RWPE2 (cell line): ENCODE measurements at regions not wholly inside any gene's neighbourhood (a gene's known extent, or its start where the extent isn't known, plus 50 kb on each side); places are given as distances from the start of the nearest gene placed in this dataset.

Experiments used
- ATAC-seq: fragments of 200-7000 bp; cut with Tn5 transposase; 3 replicates; pipeline ENCODE4 v1.9.1; 2021; ENCODE audit warnings: low read depth
- DNase-seq: peaks from one replicate; pipeline ENCODE4 v3.0.0-alpha.2; 2020; ENCODE audit warnings: low spot score
- H3K27ac ChIP-seq: fragments of 450-650 bp; 2 replicates; pipeline ENCODE4 v1.5.1; 2017; ENCODE audit warnings: mild to moderate bottlenecking; ENCODE audit not compliant: poor library complexity, severe bottlenecking
- H3K27me3 ChIP-seq: fragments of 250-450 bp; sonication (Bioruptor Pico); 2 replicates; pipeline ENCODE4 v1.5.1; 2021; ENCODE audit warnings: mild to moderate bottlenecking, moderate library complexity; ENCODE audit not compliant: insufficient read depth, poor library complexity, severe bottlenecking
- H3K36me3 ChIP-seq: fragments of 250-450 bp; sonication (Bioruptor Pico); 2 replicates; pipeline ENCODE4 v1.5.1; 2020; ENCODE audit warnings: low read depth, mild to moderate bottlenecking, moderate library complexity
- H3K4me1 ChIP-seq: fragments of 250-450 bp; sonication (Bioruptor Pico); 2 replicates; pipeline ENCODE4 v1.5.1; 2021; ENCODE audit warnings: mild to moderate bottlenecking, moderate library complexity; ENCODE audit not compliant: insufficient read depth, poor library complexity, severe bottlenecking
- H3K4me3 ChIP-seq: fragments of 250-450 bp; sonication (Bioruptor Pico); 2 replicates; pipeline ENCODE4 v1.5.1; 2021; ENCODE audit warnings: mild to moderate bottlenecking, moderate library complexity; ENCODE audit not compliant: severe bottlenecking
- H3K9me3 ChIP-seq: fragments of 250-450 bp; sonication (Bioruptor Pico); 2 replicates; pipeline ENCODE4 v1.5.1; 2021; ENCODE audit warnings: mild to moderate bottlenecking, moderate library complexity; ENCODE audit not compliant: severe bottlenecking
- CTCF ChIP-seq: fragments of 450-650 bp; IDR thresholded peaks from one replicate; pipeline ENCODE4 v1.5.1; 2017; ENCODE audit warnings: mild to moderate bottlenecking, moderate library complexity; ENCODE audit not compliant: poor library complexity, severe bottlenecking

GRCh38 chr5:18882154-18882553, 1105.8 kb downstream of the CDH18 start:
- H3K27ac ChIP-seq, result no peak overlapping the region
- no peaks in the 10 kb centered on the region for H3K27me3 ChIP-seq
- DNase-seq (no peak), ATAC-seq (peak; percentile 65)
- H3K9me3 ChIP-seq, result no peaks in the 10 kb centered on the region
- TF ChIP-seq CTCF, result no peak
- H3K4me3 ChIP-seq, result no peak overlapping the region
- H3K4me1 ChIP-seq, result peaks cover 13% of the 10 kb centered on the region
- no peaks in the 10 kb centered on the region for H3K36me3 ChIP-seq

GRCh38 chr5:18888821-18889220, 1099.2 kb downstream of the CDH18 start:
- 0 out of 3 replicates have a peak, but pooled peaks have one; percentile 36 for ATAC-seq
- DNase-seq, result no peak
- no peak overlapping the region for H3K4me3 ChIP-seq
- H3K9me3 ChIP-seq, result no peaks in the 10 kb centered on the region
- no peaks in the 10 kb centered on the region for H3K4me1 ChIP-seq
- H3K27me3 ChIP-seq, result no peaks in the 10 kb centered on the region
- no peak for TF ChIP-seq CTCF
- H3K36me3 ChIP-seq, result no peaks in the 10 kb centered on the region
- H3K27ac ChIP-seq, result no peak overlapping the region

GRCh38 chr5:18900644-18901043, 1087.4 kb downstream of the CDH18 start:
- no peak for DNase-seq
- no peak for ATAC-seq
- Histone ChIP-seq H3K27me3 (no peaks in the 10 kb centered on the region), H3K27ac (no peak overlapping the region), H3K36me3 (no peaks in the 10 kb centered on the region), H3K4me3 (no peak overlapping the region), H3K9me3 (no peaks in the 10 kb centered on the region), H3K4me1 (no peaks in the 10 kb centered on the region)
- no peak for TF ChIP-seq CTCF

- ATAC-seq (no peak), DNase-seq (no peak)
- no peak for TF ChIP-seq CTCF
- Histone ChIP-seq H3K4me3 (no peak overlapping the region), H3K27ac (no peak overlapping the region), H3K27me3 (peaks cover 3% of the 10 kb centered on the region), H3K36me3 (no peaks in the 10 kb centered on the region), H3K9me3 (no peaks in the 10 kb centered on the region), H3K4me1 (no peaks in the 10 kb centered on the region)
Observed at GRCh38 chr5:18920966-18921365, 1067.0 kb downstream of the CDH18 start.

- Histone ChIP-seq H3K27ac (no peak overlapping the region), H3K4me1 (no peaks in the 10 kb centered on the region), H3K9me3 (no peaks in the 10 kb centered on the region), H3K36me3 (no peaks in the 10 kb centered on the region), H3K27me3 (no peaks in the 10 kb centered on the region), H3K4me3 (no peak overlapping the region)
- no peak for TF ChIP-seq CTCF
- no peak for DNase-seq
- ATAC-seq, result no peak
Observed at GRCh38 chr5:18932081-18932480, 1055.9 kb downstream of the CDH18 start.
